GM18517 (cell line): ENCODE measurements at regions not wholly inside any gene's neighbourhood (a gene's known extent, or its start where the extent isn't known, plus 50 kb on each side); places are given as distances from the start of the nearest gene placed in this dataset.

Experiments
- ATAC-seq: cut with Tn5 transposase; IDR thresholded peaks from one replicate; pipeline ENCODE4 v1.9.1; 2021; ENCODE audit warnings: mild to moderate bottlenecking, moderate library complexity; ENCODE audit not compliant: unreplicated experiment

- no peak for ATAC-seq
These were observed 1136.6 kb upstream of the PABPC4L start for GRCh38 chr4:135338181-135338580.

GRCh38 chr4:135325264-135325663 lies 1123.7 kb upstream of the PABPC4L start:
- ATAC-seq = no peak

GRCh38 chr4:135319685-135320084 lies 1118.1 kb upstream of the PABPC4L start:
- no peak for ATAC-seq

GRCh38 chr4:135316266-135316779 lies 1114.7 kb upstream of the PABPC4L start:
- no peak for ATAC-seq

GRCh38 chr4:135290136-135290535 lies 1088.5 kb upstream of the PABPC4L start:
- ATAC-seq = no peak

- no peak for ATAC-seq
These were observed 1082.3 kb upstream of the PABPC4L start for GRCh38 chr4:135283934-135284333.

GRCh38 chr4:135282676-135283075 lies 1081.1 kb upstream of the PABPC4L start:
- no peak for ATAC-seq

GRCh38 chr4:135281230-135281629 lies 1079.6 kb upstream of the PABPC4L start:
- no peak for ATAC-seq

GRCh38 chr4:135277980-135278315 lies 1076.4 kb upstream of the PABPC4L start:
- ATAC-seq = no peak

- ATAC-seq = no peak
These were observed 1075.7 kb upstream of the PABPC4L start for GRCh38 chr4:135277068-135277979.

GRCh38 chr4:135274416-135274815 lies 1072.8 kb upstream of the PABPC4L start:
- no peak for ATAC-seq

- no peak for ATAC-seq
These were observed 1067.7 kb upstream of the PABPC4L start for GRCh38 chr4:135269125-135269890.

GRCh38 chr4:135268369-135268768 lies 1066.8 kb upstream of the PABPC4L start:
- no peak for ATAC-seq

- ATAC-seq = no peak
These were observed 1065.7 kb upstream of the PABPC4L start for GRCh38 chr4:135267148-135267865.

- no peak for ATAC-seq
These were observed 1054.5 kb upstream of the PABPC4L start for GRCh38 chr4:135256111-135256510.

- no peak for ATAC-seq
These were observed 1048.5 kb upstream of the PABPC4L start for GRCh38 chr4:135250040-135250439.

GRCh38 chr4:135249024-135249423 lies 1047.4 kb upstream of the PABPC4L start:
- no peak for ATAC-seq

- no peak for ATAC-seq
These were observed 1043.1 kb upstream of the PABPC4L start for GRCh38 chr4:135244696-135245095.

GRCh38 chr4:135244056-135244455 lies 1042.5 kb upstream of the PABPC4L start:
- no peak for ATAC-seq

GRCh38 chr4:135240796-135241195 lies 1039.2 kb upstream of the PABPC4L start:
- no peak for ATAC-seq

- ATAC-seq = no peak
These were observed 1038.4 kb upstream of the PABPC4L start for GRCh38 chr4:135239964-135240363.
